Fibroblast of lung (primary cell): ENCODE measurements at regions not wholly inside any gene's neighbourhood (a gene's known extent, or its start where the extent isn't known, plus 50 kb on each side); places are given as distances from the start of the nearest gene placed in this dataset.

ENCODE experiments used
- EZH2 ChIP-seq: IDR thresholded peaks from 2 replicates; pipeline ENCODE4 v1.5.1; 2012; ENCODE audit warnings: low read length, control low read depth, mild to moderate bottlenecking; ENCODE audit errors: missing control alignments
- TF ChIP-seq, protein P1 (sequence below), 2 donors: IDR thresholded peaks in 1 of 2; conservative IDR thresholded peaks in 1 of 2; 1 replicate in 1 of 2; 2 replicates in 1 of 2; pipeline ENCODE4 v1.5.1; 2011 to 2012; ENCODE audit warnings: low read length in 2 of 2, control low read depth in 1 of 2, inconsistent platforms in 1 of 2, low read depth in 1 of 2, mild to moderate bottlenecking in 1 of 2

DNA sequence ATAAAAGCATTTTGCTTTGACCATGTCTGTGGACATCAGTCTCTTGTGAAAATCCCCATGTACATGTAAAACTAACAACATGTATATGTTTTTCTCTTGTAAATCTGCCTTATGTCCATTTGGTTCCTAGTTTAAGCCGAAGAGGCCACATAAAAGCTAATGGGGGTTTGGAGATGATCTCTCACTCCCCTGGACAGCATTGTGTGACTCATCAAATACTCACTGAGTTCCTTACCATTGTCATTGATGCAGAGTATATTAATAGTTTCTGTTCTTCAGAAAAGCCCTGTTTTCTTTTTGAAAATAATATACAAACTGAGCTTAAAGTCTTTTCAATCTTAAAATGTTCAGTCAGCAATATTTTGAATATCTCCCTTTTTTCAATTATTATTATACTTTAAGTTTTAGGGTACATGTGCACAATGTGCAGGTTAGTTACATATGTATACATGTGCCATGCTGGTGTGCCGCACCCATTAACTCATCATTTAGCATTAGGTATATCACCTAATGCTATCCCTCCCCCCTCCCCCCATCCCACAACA, 536.7 kb upstream of the HTR2A start:
- TF ChIP-seq, protein P1, sequence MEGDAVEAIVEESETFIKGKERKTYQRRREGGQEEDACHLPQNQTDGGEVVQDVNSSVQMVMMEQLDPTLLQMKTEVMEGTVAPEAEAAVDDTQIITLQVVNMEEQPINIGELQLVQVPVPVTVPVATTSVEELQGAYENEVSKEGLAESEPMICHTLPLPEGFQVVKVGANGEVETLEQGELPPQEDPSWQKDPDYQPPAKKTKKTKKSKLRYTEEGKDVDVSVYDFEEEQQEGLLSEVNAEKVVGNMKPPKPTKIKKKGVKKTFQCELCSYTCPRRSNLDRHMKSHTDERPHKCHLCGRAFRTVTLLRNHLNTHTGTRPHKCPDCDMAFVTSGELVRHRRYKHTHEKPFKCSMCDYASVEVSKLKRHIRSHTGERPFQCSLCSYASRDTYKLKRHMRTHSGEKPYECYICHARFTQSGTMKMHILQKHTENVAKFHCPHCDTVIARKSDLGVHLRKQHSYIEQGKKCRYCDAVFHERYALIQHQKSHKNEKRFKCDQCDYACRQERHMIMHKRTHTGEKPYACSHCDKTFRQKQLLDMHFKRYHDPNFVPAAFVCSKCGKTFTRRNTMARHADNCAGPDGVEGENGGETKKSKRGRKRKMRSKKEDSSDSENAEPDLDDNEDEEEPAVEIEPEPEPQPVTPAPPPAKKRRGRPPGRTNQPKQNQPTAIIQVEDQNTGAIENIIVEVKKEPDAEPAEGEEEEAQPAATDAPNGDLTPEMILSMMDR (conservative IDR thresholded peaks at IDR 0.05 in 1 of 2, IDR thresholded peaks at IDR 0.05 in 1 of 2; ENCODE audit: low read depth in 1 of 2, low read length in 2 of 2) = no peak
- no peak for TF ChIP-seq EZH2
